GM21786 (cell line): ENCODE measurements at regions not wholly inside any gene's neighbourhood (a gene's known extent, or its start where the extent isn't known, plus 50 kb on each side); places are given as distances from the start of the nearest gene placed in this dataset.
"Not testable (repeated sequence)": the region's sequence is repeated elsewhere in the genome, so short reads cannot be mapped to it uniquely, and the experiment has no call there.

Experiments
- ATAC-seq: cut with Tn5 transposase; IDR thresholded peaks from one replicate; pipeline ENCODE4 v1.9.1; 2021; ENCODE audit not compliant: unreplicated experiment

- peak; percentile 40 for ATAC-seq
These were observed 410.2 kb downstream of the PSAT1 start for GRCh38 chr9:78707080-78707479.

GRCh38 chr9:78707481-78707991 is 410.6 kb downstream of the PSAT1 start:
- peak; percentile 91 for ATAC-seq

- no peak for ATAC-seq
These were observed 416.1 kb downstream of the PSAT1 start for GRCh38 chr9:78712903-78713613.

GRCh38 chr9:78713614-78714405 is 416.9 kb downstream of the PSAT1 start:
- ATAC-seq = no peak

GRCh38 chr9:78714576-78714975 is 417.7 kb downstream of the PSAT1 start:
- no peak for ATAC-seq

GRCh38 chr9:78719029-78719428 is 422.1 kb downstream of the PSAT1 start:
- ATAC-seq = not testable (repeated sequence)

GRCh38 chr9:78724896-78725295 is 428.0 kb downstream of the PSAT1 start:
- no peak for ATAC-seq

- ATAC-seq = no peak
These were observed 428.6 kb downstream of the PSAT1 start for GRCh38 chr9:78725503-78725902.

- no peak for ATAC-seq
These were observed 448.4 kb downstream of the PSAT1 start for GRCh38 chr9:78745331-78745730.

- no peak for ATAC-seq
These were observed 449.1 kb downstream of the PSAT1 start for GRCh38 chr9:78746010-78746409.

- ATAC-seq = no peak
These were observed 456.1 kb downstream of the PSAT1 start for GRCh38 chr9:78753039-78753438.

GRCh38 chr9:78756813-78757510 is 460.0 kb downstream of the PSAT1 start:
- ATAC-seq = peak; percentile 56

- ATAC-seq = no peak
These were observed 466.5 kb downstream of the PSAT1 start for GRCh38 chr9:78763424-78763823.

GRCh38 chr9:78765861-78766260 is 468.9 kb downstream of the PSAT1 start:
- no peak for ATAC-seq

- ATAC-seq = no peak
These were observed 470.6 kb downstream of the PSAT1 start for GRCh38 chr9:78767490-78767889.

GRCh38 chr9:78769690-78770089 is 472.8 kb downstream of the PSAT1 start:
- ATAC-seq = no peak

- ATAC-seq = no peak
These were observed 478.3 kb downstream of the PSAT1 start for GRCh38 chr9:78775211-78775610.

GRCh38 chr9:78775696-78776295 is 478.9 kb downstream of the PSAT1 start:
- no peak for ATAC-seq

- no peak for ATAC-seq
These were observed 480.8 kb downstream of the PSAT1 start for GRCh38 chr9:78777747-78778146.

- ATAC-seq = no peak
These were observed 481.4 kb downstream of the PSAT1 start for GRCh38 chr9:78778318-78778717.

GRCh38 chr9:78778861-78779374 is 482.0 kb downstream of the PSAT1 start:
- no peak for ATAC-seq
